ENCODE measurements at regions not wholly inside any gene's neighbourhood (a gene's known extent, or its start where the extent isn't known, plus 50 kb on each side); places are given as distances from the start of the nearest gene placed in this dataset.
"Not testable (repeated sequence)": the region's sequence is repeated elsewhere in the genome, so short reads cannot be mapped to it uniquely, and the experiment has no call there.

DNA sequence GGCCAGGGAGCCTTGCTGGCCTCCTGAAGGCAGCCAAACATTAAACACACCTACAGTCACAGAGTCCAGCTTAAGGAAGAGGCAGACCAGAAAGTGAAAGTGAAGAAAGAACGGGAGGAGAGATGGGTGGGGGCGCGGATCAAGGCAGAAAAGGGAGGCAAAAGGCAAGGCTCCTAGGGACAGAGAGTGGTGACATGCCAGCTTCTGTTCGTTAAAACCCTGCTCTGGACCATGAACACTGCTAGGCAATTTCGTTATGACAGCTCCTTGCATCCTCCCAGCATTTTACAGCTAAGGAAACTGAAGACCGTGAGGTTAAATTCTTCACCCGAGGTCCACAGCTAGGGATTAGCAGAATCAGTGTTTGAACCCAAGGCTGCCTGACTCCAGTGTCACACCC is 51.7 kb upstream of the SMURF2 start:
- TF ChIP-seq, protein P1, sequence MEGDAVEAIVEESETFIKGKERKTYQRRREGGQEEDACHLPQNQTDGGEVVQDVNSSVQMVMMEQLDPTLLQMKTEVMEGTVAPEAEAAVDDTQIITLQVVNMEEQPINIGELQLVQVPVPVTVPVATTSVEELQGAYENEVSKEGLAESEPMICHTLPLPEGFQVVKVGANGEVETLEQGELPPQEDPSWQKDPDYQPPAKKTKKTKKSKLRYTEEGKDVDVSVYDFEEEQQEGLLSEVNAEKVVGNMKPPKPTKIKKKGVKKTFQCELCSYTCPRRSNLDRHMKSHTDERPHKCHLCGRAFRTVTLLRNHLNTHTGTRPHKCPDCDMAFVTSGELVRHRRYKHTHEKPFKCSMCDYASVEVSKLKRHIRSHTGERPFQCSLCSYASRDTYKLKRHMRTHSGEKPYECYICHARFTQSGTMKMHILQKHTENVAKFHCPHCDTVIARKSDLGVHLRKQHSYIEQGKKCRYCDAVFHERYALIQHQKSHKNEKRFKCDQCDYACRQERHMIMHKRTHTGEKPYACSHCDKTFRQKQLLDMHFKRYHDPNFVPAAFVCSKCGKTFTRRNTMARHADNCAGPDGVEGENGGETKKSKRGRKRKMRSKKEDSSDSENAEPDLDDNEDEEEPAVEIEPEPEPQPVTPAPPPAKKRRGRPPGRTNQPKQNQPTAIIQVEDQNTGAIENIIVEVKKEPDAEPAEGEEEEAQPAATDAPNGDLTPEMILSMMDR (IDR thresholded peaks at IDR 0.05; ENCODE audit: low read depth, low read length), result not testable (repeated sequence)
- TF ChIP-seq EZH2phosphoT487 (IDR thresholded peaks at IDR 0.05; ENCODE audit: low read depth), result not testable (repeated sequence)

Data from OCI-LY3 (cell line).